HCT116 (cell line): ENCODE measurements at regions not wholly inside any gene's neighbourhood (a gene's known extent, or its start where the extent isn't known, plus 50 kb on each side); places are given as distances from the start of the nearest gene placed in this dataset.

Source experiments
- ATAC-seq: fragments of 200-7000 bp; cut with Tn5 transposase; 2 replicates; pipeline ENCODE4 v1.9.1; 2020; ENCODE audit warnings: mild to moderate bottlenecking, moderate library complexity
- BruUV-seq: library from RNA; stranded (reverse); fragments of 400-500 nt; replicated peaks from 2 replicates; lab custom pipeline; 2021; lab: Mats Ljungman, UMichigan
- CTCF ChIA-PET: fragments of 300-600 bp; sonication (Branson Sonifier 250); formaldehyde crosslinking; loops from one replicate; lab custom pipeline; 2021; ENCODE audit warnings: antibody characterized with exemption; lab: Charles Lee
- POLR2A ChIA-PET: fragments of 300-600, 350-600 bp; sonication (Branson Sonifier 250); formaldehyde crosslinking; loops from one replicate; lab custom pipeline; 2021; ENCODE audit warnings: antibody characterized with exemption; lab: Charles Lee
- RAD21 ChIA-PET, 2 experiments: fragments of 300-600 bp; sonication (Branson Sonifier 250); formaldehyde crosslinking; loops; one replicate each; lab custom pipeline; 2023; ENCODE audit warnings: low total read pairs in 2 of 2; ENCODE audit not compliant: uncharacterized antibody in 2 of 2, unreplicated experiment in 2 of 2, low non-redundant PET in 1 of 2; lab: Charles Lee
- DNase-seq: peaks from one replicate; pipeline ENCODE4 v3.0.0-alpha.2; 2010; ENCODE audit warnings: low read depth, low spot score
- H2AFZ ChIP-seq: fragments of 200-600 bp; shearing (Covaris generic), sonication (generic); 2 replicates; pipeline ENCODE4 v1.6.1; 2017; ENCODE audit warnings: low read depth, mixed run types, mixed read lengths, antibody characterized with exemption, low read length; ENCODE audit not compliant: poor library complexity, severe bottlenecking
- H3K27ac ChIP-seq: 2 replicates; pipeline ENCODE4 v1.5.1; 2012; ENCODE audit warnings: low read depth, low read length
- H3K27me3 ChIP-seq: fragments of 200-600 bp; sonication (generic); 2 replicates; pipeline ENCODE4 v1.6.1; 2016; ENCODE audit warnings: mixed run types, low read length, mixed read lengths; ENCODE audit not compliant: insufficient read depth
- H3K36me3 ChIP-seq, 2 experiments: fragments of 200-500 bp in 1 of 2; fragments of 200-600 bp in 1 of 2; sonication (Bioruptor generic) in 1 of 2; sonication (generic) in 1 of 2; 2 replicates each; pipeline versions ENCODE4 v1.5.1 to v1.6.1; 2014 to 2016; ENCODE audit warnings: low read length in 2 of 2, inconsistent platforms in 1 of 2, mixed read lengths in 1 of 2, mixed run types in 1 of 2; ENCODE audit not compliant: insufficient read depth in 2 of 2, control insufficient read depth in 1 of 2
- H3K4me1 ChIP-seq, 2 experiments: fragments of 200-600 bp in 1 of 2; sonication (generic) in 1 of 2; 2 replicates each; pipeline versions ENCODE4 v1.5.1 to v1.6.1; 2012 to 2017; ENCODE audit warnings: low read length in 2 of 2, inconsistent platforms in 1 of 2, mild to moderate bottlenecking in 1 of 2, mixed read lengths in 1 of 2, mixed run types in 1 of 2, moderate library complexity in 1 of 2; ENCODE audit not compliant: insufficient read depth in 2 of 2, control insufficient read depth in 1 of 2
- H3K4me2 ChIP-seq: fragments of 200-600 bp; sonication (generic); 2 replicates; pipeline ENCODE4 v1.6.1; 2017; ENCODE audit warnings: mixed run types, low read length, mixed read lengths
- H3K4me3 ChIP-seq, 2 experiments: fragments of 200-600 bp in 1 of 2; sonication (generic) in 1 of 2; replicated peaks in 1 of 2; 2 replicates each; pipeline ENCODE4 v1.5.1; 2011 to 2016; ENCODE audit warnings: low read length in 2 of 2, control low read depth in 1 of 2, low read depth in 1 of 2, mild to moderate bottlenecking in 1 of 2, mixed read lengths in 1 of 2, mixed run types in 1 of 2
- H3K79me2 ChIP-seq: fragments of 200-600 bp; sonication (generic); 2 replicates; pipeline ENCODE4 v1.6.1; 2017; ENCODE audit warnings: mild to moderate bottlenecking, mixed run types, low read length, moderate library complexity, mixed read lengths; ENCODE audit not compliant: insufficient read depth
- H3K9ac ChIP-seq: fragments of 200-600 bp; sonication (generic); 2 replicates; pipeline ENCODE4 v1.6.1; 2016; ENCODE audit warnings: low read length, mixed read lengths
- H3K9me2 ChIP-seq: fragments of 200-600 bp; sonication (generic), shearing (Covaris generic); 2 replicates; pipeline ENCODE4 v1.6.1; 2017; ENCODE audit warnings: mixed run types, mild to moderate bottlenecking, moderate library complexity; ENCODE audit not compliant: insufficient read depth
- H3K9me3 ChIP-seq, 2 experiments: fragments of 200-500 bp in 1 of 2; fragments of 200-600 bp in 1 of 2; sonication (Bioruptor generic) in 1 of 2; sonication (generic) in 1 of 2; 2 replicates each; pipeline ENCODE4 v1.6.1; 2014 to 2017; ENCODE audit warnings: low read length in 2 of 2, mixed read lengths in 2 of 2, inconsistent platforms in 1 of 2, low read depth in 1 of 2, mild to moderate bottlenecking in 1 of 2, mixed run types in 1 of 2, moderate library complexity in 1 of 2; ENCODE audit not compliant: control insufficient read depth in 1 of 2, insufficient read depth in 1 of 2
- H4K20me1 ChIP-seq: fragments of 200-600 bp; sonication (generic), shearing (Covaris generic); 2 replicates; pipeline ENCODE4 v1.6.1; 2017; ENCODE audit warnings: mixed run types, mild to moderate bottlenecking, moderate library complexity; ENCODE audit not compliant: insufficient read depth
- CBX3 ChIP-seq: IDR thresholded peaks from 2 replicates; pipeline ENCODE4 v1.6.1; 2012; ENCODE audit warnings: low read depth
- EGR1 ChIP-seq: IDR thresholded peaks from 2 replicates; pipeline ENCODE4 v1.6.1; 2012; ENCODE audit warnings: low read depth
- ELF1 ChIP-seq: IDR thresholded peaks from 2 replicates; pipeline ENCODE4 v1.6.1; 2012; ENCODE audit warnings: low read depth, borderline replicate concordance
- EZH2 ChIP-seq: fragments of 200-600 bp; sonication (generic); IDR thresholded peaks from 2 replicates; pipeline ENCODE4 v1.6.1; 2017; ENCODE audit warnings: antibody characterized with exemption, mixed run types
- FOSL1 ChIP-seq: IDR thresholded peaks from 2 replicates; pipeline ENCODE4 v1.6.1; 2012; ENCODE audit warnings: low read depth
- JUND ChIP-seq: IDR thresholded peaks from 2 replicates; pipeline ENCODE4 v1.6.1; 2012
- POLR2A ChIP-seq: IDR thresholded peaks from 2 replicates; pipeline ENCODE4 v1.7.0; 2011; ENCODE audit warnings: borderline replicate concordance; ENCODE audit not compliant: insufficient read depth, insufficient read length; ENCODE audit errors: extremely low read depth
- POLR2AphosphoS5 ChIP-seq: IDR thresholded peaks from 2 replicates; pipeline ENCODE4 v1.6.1; 2011; ENCODE audit warnings: mild to moderate bottlenecking, low read depth, low read length, moderate library complexity
- RAD21 ChIP-seq: IDR thresholded peaks from 2 replicates; pipeline ENCODE4 v1.6.1; 2012; ENCODE audit warnings: low read depth, mild to moderate bottlenecking
- SRF ChIP-seq: IDR thresholded peaks from 2 replicates; pipeline ENCODE4 v1.6.1; 2012; ENCODE audit warnings: low read depth
- YY1 ChIP-seq: IDR thresholded peaks from 2 replicates; pipeline ENCODE4 v1.6.1; 2011; ENCODE audit warnings: low read length, low read depth, moderate library complexity, mild to moderate bottlenecking; ENCODE audit not compliant: insufficient replicate concordance; ENCODE audit errors: extremely low read depth
- ZBTB33 ChIP-seq: IDR thresholded peaks from 2 replicates; pipeline ENCODE4 v1.6.1; 2011; ENCODE audit warnings: mild to moderate bottlenecking, low read length, moderate library complexity; ENCODE audit not compliant: insufficient replicate concordance; ENCODE audit errors: extremely low read depth
- ZFX ChIP-seq: fragments of 450-650 bp; IDR thresholded peaks from 2 replicates; pipeline ENCODE4 v1.6.1; 2017
- ZNF274 ChIP-seq: fragments of 200-500 bp; sonication (Bioruptor generic); IDR thresholded peaks from 2 replicates; pipeline ENCODE4 v1.6.1; 2014; ENCODE audit warnings: mild to moderate bottlenecking, low read depth, low read length, inconsistent platforms
- intact Hi-C: fragments of 100-400 bp; cut with micrococcal nuclease; formaldehyde crosslinking; loops from 2 replicates; pipeline ENCODE4 v1.10.0; 2022
- TF ChIP-seq, protein P1 (sequence below): IDR thresholded peaks from 2 replicates; pipeline ENCODE4 v1.6.1; 2012; ENCODE audit warnings: low read depth
- TF ChIP-seq, protein P2 (sequence below), 3 experiments: fragments of 200-600 bp in 1 of 3; sonication (generic) in 1 of 3; IDR thresholded peaks in 2 of 3; conservative IDR thresholded peaks in 1 of 3; 2 replicates each; pipeline ENCODE4 v1.5.1; 2012 to 2017; ENCODE audit warnings: low read depth in 2 of 3, low read length in 2 of 3, antibody characterized with exemption in 1 of 3, borderline replicate concordance in 1 of 3, control low read depth in 1 of 3, mild to moderate bottlenecking in 1 of 3, mixed read lengths in 1 of 3, mixed run types in 1 of 3, moderate library complexity in 1 of 3; ENCODE audit not compliant: insufficient read depth in 1 of 3
- TF ChIP-seq, protein P3 (sequence below): IDR thresholded peaks from 2 replicates; pipeline ENCODE4 v1.6.1; 2012
- TF ChIP-seq, protein P4 (sequence below): IDR thresholded peaks from 2 replicates; pipeline ENCODE4 v1.6.1; 2012

DNA sequence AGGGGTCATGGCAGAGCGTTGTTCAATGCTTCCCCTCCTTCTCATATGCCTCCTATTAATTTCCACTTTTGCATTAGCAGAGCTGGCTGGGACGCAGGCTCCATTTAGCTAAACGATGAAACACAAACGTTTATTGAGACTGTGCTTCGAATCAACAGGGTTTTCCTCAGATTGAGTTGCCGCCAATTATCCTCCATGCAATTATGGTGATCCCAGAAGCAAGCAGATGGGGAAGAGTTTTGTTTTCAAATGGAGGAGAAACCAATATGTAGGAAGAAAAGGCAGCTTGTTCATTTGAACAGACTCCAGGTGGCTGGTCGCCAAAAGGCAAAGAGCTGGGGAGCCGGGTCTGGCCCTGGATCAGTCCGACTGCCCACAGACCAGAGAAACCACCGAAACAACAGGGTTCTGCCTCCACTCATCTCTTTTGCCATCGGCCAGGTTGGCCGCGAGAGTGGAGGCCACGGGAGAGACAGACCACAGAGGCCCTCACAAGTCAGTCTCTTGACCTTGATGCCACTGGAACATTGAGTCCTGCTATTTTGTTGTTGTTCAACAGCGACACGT, 184.8 kb downstream of the GBA3 start:
- Histone ChIP-seq H3K4me3 (no peak overlapping the region), H3K9ac (no peak overlapping the region), H3K27me3 (no peaks in the 10 kb centered on the region), H3K9me3 (peaks cover 0 to 17% of the 10 kb centered on the region in 2 experiments; a peak in 1 of 4 replicates), H3K79me2 (no peaks in the 10 kb centered on the region), H3K4me1 (no peaks in the 10 kb centered on the region), H3K27ac (no peak overlapping the region), H2AFZ (no peak overlapping the region), H3K36me3 (no peaks in the 10 kb centered on the region), H4K20me1 (no peaks in the 10 kb centered on the region), H3K9me2 (no peaks in the 10 kb centered on the region), H3K4me2 (no peak overlapping the region)
- intact Hi-C loops: no loop called here
- BruUV-seq: no TSS peak
- TF ChIP-seq ELF1: no peak
- TF ChIP-seq JUND: no peak
- TF ChIP-seq, protein P1, sequence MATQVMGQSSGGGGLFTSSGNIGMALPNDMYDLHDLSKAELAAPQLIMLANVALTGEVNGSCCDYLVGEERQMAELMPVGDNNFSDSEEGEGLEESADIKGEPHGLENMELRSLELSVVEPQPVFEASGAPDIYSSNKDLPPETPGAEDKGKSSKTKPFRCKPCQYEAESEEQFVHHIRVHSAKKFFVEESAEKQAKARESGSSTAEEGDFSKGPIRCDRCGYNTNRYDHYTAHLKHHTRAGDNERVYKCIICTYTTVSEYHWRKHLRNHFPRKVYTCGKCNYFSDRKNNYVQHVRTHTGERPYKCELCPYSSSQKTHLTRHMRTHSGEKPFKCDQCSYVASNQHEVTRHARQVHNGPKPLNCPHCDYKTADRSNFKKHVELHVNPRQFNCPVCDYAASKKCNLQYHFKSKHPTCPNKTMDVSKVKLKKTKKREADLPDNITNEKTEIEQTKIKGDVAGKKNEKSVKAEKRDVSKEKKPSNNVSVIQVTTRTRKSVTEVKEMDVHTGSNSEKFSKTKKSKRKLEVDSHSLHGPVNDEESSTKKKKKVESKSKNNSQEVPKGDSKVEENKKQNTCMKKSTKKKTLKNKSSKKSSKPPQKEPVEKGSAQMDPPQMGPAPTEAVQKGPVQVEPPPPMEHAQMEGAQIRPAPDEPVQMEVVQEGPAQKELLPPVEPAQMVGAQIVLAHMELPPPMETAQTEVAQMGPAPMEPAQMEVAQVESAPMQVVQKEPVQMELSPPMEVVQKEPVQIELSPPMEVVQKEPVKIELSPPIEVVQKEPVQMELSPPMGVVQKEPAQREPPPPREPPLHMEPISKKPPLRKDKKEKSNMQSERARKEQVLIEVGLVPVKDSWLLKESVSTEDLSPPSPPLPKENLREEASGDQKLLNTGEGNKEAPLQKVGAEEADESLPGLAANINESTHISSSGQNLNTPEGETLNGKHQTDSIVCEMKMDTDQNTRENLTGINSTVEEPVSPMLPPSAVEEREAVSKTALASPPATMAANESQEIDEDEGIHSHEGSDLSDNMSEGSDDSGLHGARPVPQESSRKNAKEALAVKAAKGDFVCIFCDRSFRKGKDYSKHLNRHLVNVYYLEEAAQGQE: no peak
- TF ChIP-seq ZBTB33: no peak
- TF ChIP-seq SRF: no peak
- TF ChIP-seq, protein P2, sequence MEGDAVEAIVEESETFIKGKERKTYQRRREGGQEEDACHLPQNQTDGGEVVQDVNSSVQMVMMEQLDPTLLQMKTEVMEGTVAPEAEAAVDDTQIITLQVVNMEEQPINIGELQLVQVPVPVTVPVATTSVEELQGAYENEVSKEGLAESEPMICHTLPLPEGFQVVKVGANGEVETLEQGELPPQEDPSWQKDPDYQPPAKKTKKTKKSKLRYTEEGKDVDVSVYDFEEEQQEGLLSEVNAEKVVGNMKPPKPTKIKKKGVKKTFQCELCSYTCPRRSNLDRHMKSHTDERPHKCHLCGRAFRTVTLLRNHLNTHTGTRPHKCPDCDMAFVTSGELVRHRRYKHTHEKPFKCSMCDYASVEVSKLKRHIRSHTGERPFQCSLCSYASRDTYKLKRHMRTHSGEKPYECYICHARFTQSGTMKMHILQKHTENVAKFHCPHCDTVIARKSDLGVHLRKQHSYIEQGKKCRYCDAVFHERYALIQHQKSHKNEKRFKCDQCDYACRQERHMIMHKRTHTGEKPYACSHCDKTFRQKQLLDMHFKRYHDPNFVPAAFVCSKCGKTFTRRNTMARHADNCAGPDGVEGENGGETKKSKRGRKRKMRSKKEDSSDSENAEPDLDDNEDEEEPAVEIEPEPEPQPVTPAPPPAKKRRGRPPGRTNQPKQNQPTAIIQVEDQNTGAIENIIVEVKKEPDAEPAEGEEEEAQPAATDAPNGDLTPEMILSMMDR (IDR thresholded peaks at IDR 0.05 in 2 of 3, conservative IDR thresholded peaks at IDR 0.05 in 1 of 3; ENCODE audit: borderline replicate concordance in 1 of 3, insufficient read depth in 1 of 3, low read depth in 2 of 3, low read length in 2 of 3): no peak
- TF ChIP-seq POLR2A: no peak
- TF ChIP-seq EZH2: no peak
- TF ChIP-seq EGR1: no peak
- no peak for TF ChIP-seq ZFX
- TF ChIP-seq POLR2AphosphoS5: no peak
- TF ChIP-seq RAD21: no peak
- TF ChIP-seq, protein P3, sequence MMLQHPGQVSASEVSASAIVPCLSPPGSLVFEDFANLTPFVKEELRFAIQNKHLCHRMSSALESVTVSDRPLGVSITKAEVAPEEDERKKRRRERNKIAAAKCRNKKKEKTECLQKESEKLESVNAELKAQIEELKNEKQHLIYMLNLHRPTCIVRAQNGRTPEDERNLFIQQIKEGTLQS: no peak
- no peak for TF ChIP-seq ZNF274
- TF ChIP-seq, protein P4, sequence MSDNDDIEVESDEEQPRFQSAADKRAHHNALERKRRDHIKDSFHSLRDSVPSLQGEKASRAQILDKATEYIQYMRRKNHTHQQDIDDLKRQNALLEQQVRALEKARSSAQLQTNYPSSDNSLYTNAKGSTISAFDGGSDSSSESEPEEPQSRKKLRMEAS: no peak
- no peak for TF ChIP-seq FOSL1
- TF ChIP-seq YY1: no peak
- no peak for TF ChIP-seq CBX3
- ATAC-seq (no peak), DNase-seq (no peak)
- RAD21 ChIA-PET: no interaction called here
- POLR2A ChIA-PET: no interaction called here
- CTCF ChIA-PET: no interaction called here
